HG02884 (cell line): ENCODE measurements at regions not wholly inside any gene's neighbourhood (a gene's known extent, or its start where the extent isn't known, plus 50 kb on each side); places are given as distances from the start of the nearest gene placed in this dataset.
"Not testable (repeated sequence)": the region's sequence is repeated elsewhere in the genome, so short reads cannot be mapped to it uniquely, and the experiment has no call there.

Experiments used
- ATAC-seq: cut with Tn5 transposase; IDR thresholded peaks from one replicate; pipeline ENCODE4 v1.9.1; 2021; ENCODE audit warnings: mild to moderate bottlenecking, moderate library complexity; ENCODE audit not compliant: unreplicated experiment

GRCh38 chr3:81198216-81198615, 563.2 kb downstream of the GBE1 start:
- no peak for ATAC-seq

GRCh38 chr3:81197386-81197785, 564.1 kb downstream of the GBE1 start:
- no peak for ATAC-seq

GRCh38 chr3:81195478-81195877, 566.0 kb downstream of the GBE1 start:
- ATAC-seq: no peak

- no peak for ATAC-seq
Observed at GRCh38 chr3:81186412-81186811, 575.0 kb downstream of the GBE1 start.

- ATAC-seq: not testable (repeated sequence)
Observed at GRCh38 chr3:81182086-81182875, 579.2 kb downstream of the GBE1 start.

GRCh38 chr3:81173514-81173913, 587.9 kb downstream of the GBE1 start:
- ATAC-seq: no peak

GRCh38 chr3:81170298-81170697, 591.1 kb downstream of the GBE1 start:
- no peak for ATAC-seq

- no peak for ATAC-seq
Observed at GRCh38 chr3:81164806-81165205, 596.6 kb downstream of the GBE1 start.

GRCh38 chr3:81161851-81162250, 599.6 kb downstream of the GBE1 start:
- ATAC-seq: no peak

GRCh38 chr3:81161100-81161499, 600.3 kb downstream of the GBE1 start:
- no peak for ATAC-seq

- ATAC-seq: no peak
Observed at GRCh38 chr3:81154611-81155143, 606.8 kb downstream of the GBE1 start.

- ATAC-seq: no peak
Observed at GRCh38 chr3:81152156-81152555, 609.3 kb downstream of the GBE1 start.

- ATAC-seq: no peak
Observed at GRCh38 chr3:81132995-81133394, 628.5 kb downstream of the GBE1 start.

- ATAC-seq: no peak
Observed at GRCh38 chr3:81105789-81106488, 655.5 kb downstream of the GBE1 start.

GRCh38 chr3:81105206-81105605, 656.2 kb downstream of the GBE1 start:
- ATAC-seq: no peak

GRCh38 chr3:81097889-81098288, 663.6 kb downstream of the GBE1 start:
- ATAC-seq: no peak

GRCh38 chr3:81095956-81096355, 665.5 kb downstream of the GBE1 start:
- ATAC-seq: no peak

- ATAC-seq: no peak
Observed at GRCh38 chr3:81094986-81095385, 666.5 kb downstream of the GBE1 start.

- no peak for ATAC-seq
Observed at GRCh38 chr3:81087607-81088006, 673.8 kb downstream of the GBE1 start.

GRCh38 chr3:81086348-81086747, 675.1 kb downstream of the GBE1 start:
- no peak for ATAC-seq

- ATAC-seq: no peak
Observed at GRCh38 chr3:81080608-81081007, 680.8 kb downstream of the GBE1 start.

GRCh38 chr3:81072591-81072990, 688.9 kb downstream of the GBE1 start:
- no peak for ATAC-seq
